HCT116 (cell line): ENCODE measurements at regions not wholly inside any gene's neighbourhood (a gene's known extent, or its start where the extent isn't known, plus 50 kb on each side); places are given as distances from the start of the nearest gene placed in this dataset.

ENCODE experiments used
- CBX3 ChIP-seq: IDR thresholded peaks from 2 replicates; pipeline ENCODE4 v1.6.1; 2012; ENCODE audit warnings: low read depth
- EZH2phosphoT487 ChIP-seq: fragments of 200-600 bp; IDR thresholded peaks from 2 replicates; pipeline ENCODE4 v1.6.1; 2018; ENCODE audit warnings: antibody characterized with exemption, borderline replicate concordance
- FOSL1 ChIP-seq: IDR thresholded peaks from 2 replicates; pipeline ENCODE4 v1.6.1; 2012; ENCODE audit warnings: low read depth
- JUND ChIP-seq: IDR thresholded peaks from 2 replicates; pipeline ENCODE4 v1.6.1; 2012
- MAX ChIP-seq: IDR thresholded peaks from 2 replicates; pipeline ENCODE4 v1.6.1; 2012
- POLR2A ChIP-seq: IDR thresholded peaks from 2 replicates; pipeline ENCODE4 v1.7.0; 2011; ENCODE audit warnings: borderline replicate concordance; ENCODE audit not compliant: insufficient read depth, insufficient read length; ENCODE audit errors: extremely low read depth
- SIN3A ChIP-seq: IDR thresholded peaks from 2 replicates; pipeline ENCODE4 v1.6.1; 2012; ENCODE audit warnings: low read depth
- SP1 ChIP-seq: IDR thresholded peaks from 2 replicates; pipeline ENCODE4 v1.6.1; 2012; ENCODE audit warnings: low read depth
- YY1 ChIP-seq: IDR thresholded peaks from 2 replicates; pipeline ENCODE4 v1.6.1; 2011; ENCODE audit warnings: low read length, low read depth, moderate library complexity, mild to moderate bottlenecking; ENCODE audit not compliant: insufficient replicate concordance; ENCODE audit errors: extremely low read depth
- TF ChIP-seq, protein P1 (sequence below), 3 experiments: fragments of 200-600 bp in 1 of 3; sonication (generic) in 1 of 3; IDR thresholded peaks in 2 of 3; conservative IDR thresholded peaks in 1 of 3; 2 replicates each; pipeline ENCODE4 v1.5.1; 2012 to 2017; ENCODE audit warnings: low read depth in 2 of 3, low read length in 2 of 3, antibody characterized with exemption in 1 of 3, borderline replicate concordance in 1 of 3, control low read depth in 1 of 3, mild to moderate bottlenecking in 1 of 3, mixed read lengths in 1 of 3, mixed run types in 1 of 3, moderate library complexity in 1 of 3; ENCODE audit not compliant: insufficient read depth in 1 of 3
- TF ChIP-seq, protein P2 (sequence below): IDR thresholded peaks from 2 replicates; pipeline ENCODE4 v1.6.1; 2012; ENCODE audit warnings: low read depth
- TF ChIP-seq, protein P3 (sequence below): IDR thresholded peaks from 2 replicates; pipeline ENCODE4 v1.6.1; 2011; ENCODE audit warnings: mild to moderate bottlenecking, low read length, moderate library complexity; ENCODE audit not compliant: insufficient replicate concordance; ENCODE audit errors: extremely low read depth

GRCh38 chr10:118445535-118445934 is 103.4 kb upstream of the FAM204A start:
- no peak for TF ChIP-seq POLR2A
- TF ChIP-seq MAX, result no peak
- TF ChIP-seq, protein P1, sequence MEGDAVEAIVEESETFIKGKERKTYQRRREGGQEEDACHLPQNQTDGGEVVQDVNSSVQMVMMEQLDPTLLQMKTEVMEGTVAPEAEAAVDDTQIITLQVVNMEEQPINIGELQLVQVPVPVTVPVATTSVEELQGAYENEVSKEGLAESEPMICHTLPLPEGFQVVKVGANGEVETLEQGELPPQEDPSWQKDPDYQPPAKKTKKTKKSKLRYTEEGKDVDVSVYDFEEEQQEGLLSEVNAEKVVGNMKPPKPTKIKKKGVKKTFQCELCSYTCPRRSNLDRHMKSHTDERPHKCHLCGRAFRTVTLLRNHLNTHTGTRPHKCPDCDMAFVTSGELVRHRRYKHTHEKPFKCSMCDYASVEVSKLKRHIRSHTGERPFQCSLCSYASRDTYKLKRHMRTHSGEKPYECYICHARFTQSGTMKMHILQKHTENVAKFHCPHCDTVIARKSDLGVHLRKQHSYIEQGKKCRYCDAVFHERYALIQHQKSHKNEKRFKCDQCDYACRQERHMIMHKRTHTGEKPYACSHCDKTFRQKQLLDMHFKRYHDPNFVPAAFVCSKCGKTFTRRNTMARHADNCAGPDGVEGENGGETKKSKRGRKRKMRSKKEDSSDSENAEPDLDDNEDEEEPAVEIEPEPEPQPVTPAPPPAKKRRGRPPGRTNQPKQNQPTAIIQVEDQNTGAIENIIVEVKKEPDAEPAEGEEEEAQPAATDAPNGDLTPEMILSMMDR (IDR thresholded peaks at IDR 0.05 in 2 of 3, conservative IDR thresholded peaks at IDR 0.05 in 1 of 3; ENCODE audit: borderline replicate concordance in 1 of 3, insufficient read depth in 1 of 3, low read depth in 2 of 3, low read length in 2 of 3), result no peak
- TF ChIP-seq, protein P2, sequence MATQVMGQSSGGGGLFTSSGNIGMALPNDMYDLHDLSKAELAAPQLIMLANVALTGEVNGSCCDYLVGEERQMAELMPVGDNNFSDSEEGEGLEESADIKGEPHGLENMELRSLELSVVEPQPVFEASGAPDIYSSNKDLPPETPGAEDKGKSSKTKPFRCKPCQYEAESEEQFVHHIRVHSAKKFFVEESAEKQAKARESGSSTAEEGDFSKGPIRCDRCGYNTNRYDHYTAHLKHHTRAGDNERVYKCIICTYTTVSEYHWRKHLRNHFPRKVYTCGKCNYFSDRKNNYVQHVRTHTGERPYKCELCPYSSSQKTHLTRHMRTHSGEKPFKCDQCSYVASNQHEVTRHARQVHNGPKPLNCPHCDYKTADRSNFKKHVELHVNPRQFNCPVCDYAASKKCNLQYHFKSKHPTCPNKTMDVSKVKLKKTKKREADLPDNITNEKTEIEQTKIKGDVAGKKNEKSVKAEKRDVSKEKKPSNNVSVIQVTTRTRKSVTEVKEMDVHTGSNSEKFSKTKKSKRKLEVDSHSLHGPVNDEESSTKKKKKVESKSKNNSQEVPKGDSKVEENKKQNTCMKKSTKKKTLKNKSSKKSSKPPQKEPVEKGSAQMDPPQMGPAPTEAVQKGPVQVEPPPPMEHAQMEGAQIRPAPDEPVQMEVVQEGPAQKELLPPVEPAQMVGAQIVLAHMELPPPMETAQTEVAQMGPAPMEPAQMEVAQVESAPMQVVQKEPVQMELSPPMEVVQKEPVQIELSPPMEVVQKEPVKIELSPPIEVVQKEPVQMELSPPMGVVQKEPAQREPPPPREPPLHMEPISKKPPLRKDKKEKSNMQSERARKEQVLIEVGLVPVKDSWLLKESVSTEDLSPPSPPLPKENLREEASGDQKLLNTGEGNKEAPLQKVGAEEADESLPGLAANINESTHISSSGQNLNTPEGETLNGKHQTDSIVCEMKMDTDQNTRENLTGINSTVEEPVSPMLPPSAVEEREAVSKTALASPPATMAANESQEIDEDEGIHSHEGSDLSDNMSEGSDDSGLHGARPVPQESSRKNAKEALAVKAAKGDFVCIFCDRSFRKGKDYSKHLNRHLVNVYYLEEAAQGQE, result no peak
- no peak for TF ChIP-seq SP1
- no peak for TF ChIP-seq YY1
- TF ChIP-seq JUND, result no peak
- TF ChIP-seq EZH2phosphoT487, result no peak
- no peak for TF ChIP-seq FOSL1
- TF ChIP-seq SIN3A, result no peak
- no peak for TF ChIP-seq CBX3
- TF ChIP-seq, protein P3, sequence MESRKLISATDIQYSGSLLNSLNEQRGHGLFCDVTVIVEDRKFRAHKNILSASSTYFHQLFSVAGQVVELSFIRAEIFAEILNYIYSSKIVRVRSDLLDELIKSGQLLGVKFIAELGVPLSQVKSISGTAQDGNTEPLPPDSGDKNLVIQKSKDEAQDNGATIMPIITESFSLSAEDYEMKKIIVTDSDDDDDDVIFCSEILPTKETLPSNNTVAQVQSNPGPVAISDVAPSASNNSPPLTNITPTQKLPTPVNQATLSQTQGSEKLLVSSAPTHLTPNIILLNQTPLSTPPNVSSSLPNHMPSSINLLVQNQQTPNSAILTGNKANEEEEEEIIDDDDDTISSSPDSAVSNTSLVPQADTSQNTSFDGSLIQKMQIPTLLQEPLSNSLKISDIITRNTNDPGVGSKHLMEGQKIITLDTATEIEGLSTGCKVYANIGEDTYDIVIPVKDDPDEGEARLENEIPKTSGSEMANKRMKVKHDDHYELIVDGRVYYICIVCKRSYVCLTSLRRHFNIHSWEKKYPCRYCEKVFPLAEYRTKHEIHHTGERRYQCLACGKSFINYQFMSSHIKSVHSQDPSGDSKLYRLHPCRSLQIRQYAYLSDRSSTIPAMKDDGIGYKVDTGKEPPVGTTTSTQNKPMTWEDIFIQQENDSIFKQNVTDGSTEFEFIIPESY, result no peak
